SK-N-MC (cell line): ENCODE measurements at regions not wholly inside any gene's neighbourhood (a gene's known extent, or its start where the extent isn't known, plus 50 kb on each side); places are given as distances from the start of the nearest gene placed in this dataset.

ENCODE experiments used
- EZH2 ChIP-seq: fragments of 200-600 bp; sonication (generic); IDR thresholded peaks from one replicate; pipeline ENCODE4 v1.6.1; 2017; ENCODE audit warnings: antibody characterized with exemption
- FOXP2 ChIP-seq: optimal IDR thresholded peaks from 2 replicates; pipeline ENCODE3; 2011; ENCODE audit warnings: mild to moderate bottlenecking, moderate library complexity; ENCODE audit not compliant: insufficient read depth; ENCODE audit errors: extremely low read length, control extremely low read depth
- POLR2AphosphoS5 ChIP-seq: IDR thresholded peaks from 2 replicates; pipeline ENCODE4 v1.6.1; 2012; ENCODE audit warnings: mild to moderate bottlenecking, low read depth, low read length, borderline replicate concordance

DNA sequence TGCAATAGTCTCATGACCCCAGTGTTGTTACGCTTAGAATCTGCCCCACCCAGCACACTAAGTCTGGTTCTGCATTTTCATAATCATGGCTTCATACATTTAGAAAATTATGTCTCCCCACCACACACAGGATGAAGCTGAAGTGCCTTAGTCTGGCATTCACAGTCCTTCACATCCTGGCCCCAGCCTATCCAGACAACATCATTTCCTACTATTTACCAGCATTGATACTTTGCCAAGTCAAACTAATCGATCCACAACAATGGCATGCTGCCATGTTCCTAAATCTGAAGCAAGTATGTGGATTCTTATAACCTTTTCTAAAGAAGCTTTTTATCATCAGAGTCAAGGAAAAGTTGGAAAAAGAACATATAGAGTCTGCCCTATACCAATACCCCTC is 132.4 kb upstream of the FBXL4 start:
- TF ChIP-seq POLR2AphosphoS5 (no peak), EZH2 (no peak), FOXP2 (no peak)
